ENCODE measurements at regions not wholly inside any gene's neighbourhood (a gene's known extent, or its start where the extent isn't known, plus 50 kb on each side); places are given as distances from the start of the nearest gene placed in this dataset.
"Not testable (repeated sequence)": the region's sequence is repeated elsewhere in the genome, so short reads cannot be mapped to it uniquely, and the experiment has no call there.

DNA sequence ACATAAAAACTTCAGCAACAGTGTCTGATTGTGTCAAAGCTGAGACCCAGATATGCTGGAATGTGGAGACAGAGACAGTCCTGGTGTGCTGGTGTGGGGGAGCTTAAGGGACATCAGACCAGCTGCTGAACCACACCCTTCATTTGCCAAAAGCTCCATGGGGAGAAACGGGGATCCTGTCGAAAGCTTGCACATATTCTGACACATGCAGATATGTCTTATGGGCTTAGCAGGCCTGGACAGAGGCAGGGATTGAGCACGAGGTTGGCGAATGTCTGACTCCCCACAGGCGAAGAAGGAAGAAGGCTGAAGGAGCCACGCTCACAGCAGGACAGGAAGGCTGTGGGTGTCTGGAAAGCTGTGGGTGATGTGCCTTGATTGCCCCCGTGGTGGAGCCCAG lies 72.1 kb upstream of the ACSL1 start:
- no peak overlapping the region for H3K27ac Mint-ChIP-seq
- peaks cover 5% of the 10 kb centered on the region for H3K27me3 Mint-ChIP-seq
- peaks cover 12% of the 10 kb centered on the region for H3K4me1 Mint-ChIP-seq (ENCODE audit: low read depth)
- no peaks in the 10 kb centered on the region for H3K36me3 Mint-ChIP-seq (ENCODE audit: low read depth)
- H3K4me3 Mint-ChIP-seq, result no peak overlapping the region
- H3K9me3 Mint-ChIP-seq, result no peaks in the 10 kb centered on the region

DNA sequence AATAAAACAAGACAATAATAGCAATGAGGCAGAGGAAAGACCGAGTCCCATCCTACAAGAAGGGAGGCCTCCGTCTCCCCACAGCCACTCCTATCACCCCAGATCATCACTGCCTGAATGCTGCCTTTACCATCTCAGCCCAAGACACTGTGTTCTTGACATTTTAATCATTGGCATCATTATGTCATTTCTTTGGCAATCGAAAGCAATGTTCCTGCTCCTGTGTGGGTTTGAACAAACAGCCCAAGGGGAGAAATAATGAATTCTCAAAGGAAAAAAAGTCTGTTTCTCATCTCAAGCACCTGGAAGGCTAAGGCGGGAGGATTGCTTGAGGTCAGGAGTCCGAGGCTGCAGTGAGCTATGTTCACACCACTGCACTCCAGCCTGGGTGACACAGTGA lies 73.0 kb upstream of the ACSL1 start:
- Mint-ChIP-seq H3K27ac (no peak overlapping the region), H3K4me1 (ENCODE audit: low read depth) (peaks cover 12% of the 10 kb centered on the region), H3K36me3 (ENCODE audit: low read depth) (no peaks in the 10 kb centered on the region), H3K9me3 (no peaks in the 10 kb centered on the region), H3K4me3 (no peak overlapping the region), H3K27me3 (peaks cover 4% of the 10 kb centered on the region)

DNA sequence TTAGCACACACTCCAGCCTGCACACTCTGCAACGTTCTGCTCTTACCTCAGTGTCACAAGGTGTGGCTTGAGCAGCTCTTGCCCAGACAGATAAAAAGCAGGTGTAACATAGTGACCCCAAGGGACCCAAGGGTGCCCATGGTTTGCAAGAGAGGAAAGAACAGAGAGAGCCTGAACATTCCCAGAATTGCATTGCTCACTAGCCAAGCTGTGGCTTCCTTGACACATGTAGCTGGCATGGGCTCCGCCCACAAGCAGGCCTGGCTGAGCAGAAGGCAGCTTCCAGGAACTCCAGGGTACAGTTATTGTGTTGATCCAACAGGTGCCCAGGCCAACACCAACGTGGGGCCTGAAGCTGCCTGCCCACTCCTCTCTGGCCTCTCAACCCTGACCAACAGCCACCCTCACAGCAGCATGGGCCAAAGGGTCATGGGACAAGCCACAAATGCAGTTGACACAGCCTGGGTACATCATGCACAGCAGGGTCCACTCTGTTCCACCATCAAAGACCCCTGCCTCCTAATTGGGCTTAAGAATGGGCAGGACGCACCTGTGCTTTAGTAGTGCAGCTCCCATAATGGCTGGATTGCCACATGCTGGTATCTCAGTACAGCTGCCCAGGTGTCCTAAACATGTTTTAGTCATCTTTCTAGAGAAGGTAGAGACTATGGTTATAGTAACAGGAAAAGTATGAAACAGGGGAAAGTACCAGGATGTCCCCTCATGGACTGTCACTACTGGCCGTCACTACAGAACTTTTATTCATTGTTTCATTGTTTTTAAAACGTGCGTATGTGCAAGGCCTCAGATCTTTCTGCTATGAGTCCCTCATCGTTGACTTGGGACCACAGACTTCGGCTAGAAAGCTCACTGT lies 73.7 kb upstream of the ACSL1 start:
- H3K4me1 Mint-ChIP-seq (ENCODE audit: low read depth), result peaks cover 12% of the 10 kb centered on the region
- H3K36me3 Mint-ChIP-seq (ENCODE audit: low read depth), result no peaks in the 10 kb centered on the region
- no peak overlapping the region for H3K4me3 Mint-ChIP-seq
- no peaks in the 10 kb centered on the region for H3K9me3 Mint-ChIP-seq
- no peaks in the 10 kb centered on the region for H3K27me3 Mint-ChIP-seq
- no peak overlapping the region for H3K27ac Mint-ChIP-seq

DNA sequence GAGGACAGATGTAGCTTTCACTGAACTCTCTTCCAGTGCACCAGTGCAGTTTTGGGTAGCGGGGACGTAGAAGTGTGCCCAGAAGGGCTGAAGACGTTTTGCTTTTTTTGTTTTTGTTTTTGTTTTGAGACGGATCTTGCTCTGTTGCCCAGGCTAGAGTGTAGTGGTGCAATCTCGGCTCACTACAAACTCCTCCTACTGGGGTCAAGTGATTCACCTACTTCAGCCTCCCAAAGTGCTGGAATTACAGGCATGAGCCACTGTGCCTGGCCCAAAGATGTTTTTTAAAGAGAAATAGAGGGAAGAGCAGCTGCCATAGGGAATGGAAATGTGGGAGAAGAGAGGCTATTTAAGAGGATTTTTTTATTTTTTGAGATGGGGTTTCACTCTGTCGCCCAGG lies 74.4 kb upstream of the ACSL1 start:
- peaks cover 12% of the 10 kb centered on the region for H3K4me1 Mint-ChIP-seq (ENCODE audit: low read depth)
- H3K27ac Mint-ChIP-seq, result no peak overlapping the region
- H3K4me3 Mint-ChIP-seq, result no peak overlapping the region
- H3K36me3 Mint-ChIP-seq (ENCODE audit: low read depth), result no peaks in the 10 kb centered on the region
- H3K27me3 Mint-ChIP-seq, result no peaks in the 10 kb centered on the region
- H3K9me3 Mint-ChIP-seq, result no peaks in the 10 kb centered on the region

DNA sequence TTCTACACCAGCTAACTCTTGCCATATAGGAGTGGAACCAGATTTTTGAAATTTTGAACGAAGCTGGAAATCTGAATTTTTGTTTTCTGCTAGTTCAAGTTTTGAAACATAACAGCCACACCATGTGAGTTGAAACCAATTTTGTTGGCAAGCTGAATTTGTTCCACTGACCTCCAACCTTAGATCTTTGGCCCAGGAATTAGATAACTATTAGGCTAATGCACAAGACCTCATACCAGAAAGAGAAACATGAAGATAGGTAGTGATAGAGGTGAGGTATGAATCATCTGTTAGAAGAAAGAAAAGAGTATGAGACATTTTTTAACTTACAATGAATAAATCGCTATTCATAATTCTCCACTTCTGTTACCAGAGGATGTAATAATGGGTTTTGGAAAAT lies 76.8 kb upstream of the ACSL1 start:
- Mint-ChIP-seq H3K4me1 (ENCODE audit: low read depth) (peaks cover under 1% of the 10 kb centered on the region), H3K4me3 (no peak overlapping the region), H3K36me3 (ENCODE audit: low read depth) (no peaks in the 10 kb centered on the region), H3K27me3 (no peaks in the 10 kb centered on the region), H3K9me3 (no peaks in the 10 kb centered on the region), H3K27ac (no peak overlapping the region)

DNA sequence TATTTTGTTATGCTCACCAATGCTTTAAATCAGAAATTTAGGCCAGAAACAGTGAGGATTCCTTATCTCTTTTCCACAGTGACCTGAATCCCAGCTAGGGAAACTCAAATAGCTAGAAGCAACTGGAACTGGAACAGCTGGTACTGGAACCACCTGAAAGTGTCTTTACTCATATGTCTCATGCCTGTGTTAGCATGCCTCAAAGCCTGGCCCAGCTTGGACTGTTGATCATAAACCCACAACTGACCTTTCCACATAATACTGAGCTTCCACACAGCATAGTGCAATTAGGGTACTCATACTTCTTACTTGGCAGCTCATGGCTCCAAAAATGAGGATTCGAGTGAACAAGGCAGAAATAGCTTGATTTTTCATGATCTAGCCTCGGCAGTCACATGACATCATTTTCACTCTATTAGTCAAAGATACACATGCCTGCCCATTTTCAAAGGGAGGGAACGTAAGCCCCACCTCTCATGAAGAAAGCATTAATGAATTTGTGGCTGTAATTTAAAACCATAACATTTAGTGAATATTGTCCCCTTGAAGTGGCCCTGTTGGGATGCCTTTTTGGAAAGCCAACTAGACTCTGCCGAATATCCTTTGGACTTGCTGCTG lies 80.8 kb upstream of the ACSL1 start:
- no peaks in the 10 kb centered on the region for H3K4me1 Mint-ChIP-seq (ENCODE audit: low read depth)

DNA sequence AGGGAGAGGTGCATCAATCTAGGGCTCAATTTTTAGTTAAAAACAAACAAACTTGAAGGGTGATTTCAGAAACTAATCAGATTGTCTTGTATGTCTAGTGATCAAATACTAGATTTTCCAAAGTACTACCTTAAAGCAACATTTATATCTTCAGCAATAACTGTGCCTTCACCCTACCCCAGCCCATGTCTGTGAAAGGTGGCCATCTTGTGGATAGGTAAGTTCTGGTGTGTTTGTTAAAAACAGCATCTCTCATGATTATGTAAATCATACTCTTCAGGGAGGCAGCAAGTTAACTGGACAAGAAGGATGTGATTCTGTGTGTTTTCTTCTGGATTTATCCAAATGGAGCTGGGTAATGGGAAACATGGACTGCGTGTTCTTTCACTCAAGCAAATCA lies 81.4 kb upstream of the ACSL1 start:
- Mint-ChIP-seq H3K4me1 (ENCODE audit: low read depth) (no peaks in the 10 kb centered on the region), H3K27me3 (no peaks in the 10 kb centered on the region), H3K4me3 (no peak overlapping the region), H3K9me3 (peaks cover 3% of the 10 kb centered on the region), H3K36me3 (ENCODE audit: low read depth) (peaks cover 2% of the 10 kb centered on the region), H3K27ac (no peak overlapping the region)

More for the DNA sequence above, 80.8 kb upstream of the ACSL1 start:
- H3K9me3 Mint-ChIP-seq, result no peaks in the 10 kb centered on the region
- no peaks in the 10 kb centered on the region for H3K36me3 Mint-ChIP-seq (ENCODE audit: low read depth)
- H3K27me3 Mint-ChIP-seq, result no peaks in the 10 kb centered on the region
- H3K27ac Mint-ChIP-seq, result no peak overlapping the region
- no peak overlapping the region for H3K4me3 Mint-ChIP-seq

DNA sequence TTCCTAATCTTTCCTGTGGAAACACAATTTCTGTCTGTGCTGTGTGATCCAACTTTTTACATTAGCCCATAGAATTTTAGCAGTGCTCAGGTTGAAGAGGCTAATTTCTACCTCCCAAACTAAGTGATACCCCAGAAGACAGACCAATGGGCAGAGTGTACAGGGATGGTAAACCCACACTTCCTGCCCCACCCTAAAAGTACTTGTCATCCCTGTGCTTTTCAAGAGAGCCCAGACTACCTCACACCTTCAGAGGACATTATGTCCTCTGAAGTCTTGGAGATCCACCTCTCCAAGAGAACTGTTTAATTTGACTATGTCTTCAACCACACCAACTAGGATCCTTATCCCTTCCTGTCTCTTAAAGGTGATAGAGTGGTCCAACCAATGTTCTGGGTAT lies 82.0 kb upstream of the ACSL1 start:
- Mint-ChIP-seq H3K4me1 (ENCODE audit: low read depth) (no peaks in the 10 kb centered on the region), H3K27ac (no peak overlapping the region), H3K27me3 (no peaks in the 10 kb centered on the region), H3K36me3 (ENCODE audit: low read depth) (peaks cover 5% of the 10 kb centered on the region), H3K4me3 (no peak overlapping the region), H3K9me3 (peaks cover 8% of the 10 kb centered on the region)

DNA sequence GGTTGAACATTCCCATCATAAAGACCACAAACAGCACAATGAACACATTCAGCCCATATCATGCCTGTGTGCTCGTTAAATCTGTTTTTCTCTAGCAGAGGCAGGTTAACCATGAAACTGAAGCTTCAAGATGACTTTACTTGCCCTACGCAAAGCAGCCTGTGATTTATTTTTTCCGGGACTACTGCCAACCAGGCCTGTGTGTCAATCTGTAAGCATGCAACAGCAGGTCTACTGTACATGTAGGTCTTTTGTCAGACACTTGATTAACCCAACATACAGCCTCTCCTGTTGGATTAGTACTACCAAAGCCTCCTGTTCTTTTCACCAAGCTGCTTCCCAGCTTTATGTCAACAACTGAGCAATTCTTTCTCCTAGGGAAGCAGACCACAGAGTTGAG lies 85.5 kb upstream of the ACSL1 start:
- Mint-ChIP-seq H3K27ac (no peak overlapping the region), H3K4me1 (ENCODE audit: low read depth) (no peaks in the 10 kb centered on the region), H3K4me3 (no peak overlapping the region), H3K9me3 (peaks cover 8% of the 10 kb centered on the region), H3K27me3 (peaks cover 10% of the 10 kb centered on the region), H3K36me3 (ENCODE audit: low read depth) (peaks cover 5% of the 10 kb centered on the region)

DNA sequence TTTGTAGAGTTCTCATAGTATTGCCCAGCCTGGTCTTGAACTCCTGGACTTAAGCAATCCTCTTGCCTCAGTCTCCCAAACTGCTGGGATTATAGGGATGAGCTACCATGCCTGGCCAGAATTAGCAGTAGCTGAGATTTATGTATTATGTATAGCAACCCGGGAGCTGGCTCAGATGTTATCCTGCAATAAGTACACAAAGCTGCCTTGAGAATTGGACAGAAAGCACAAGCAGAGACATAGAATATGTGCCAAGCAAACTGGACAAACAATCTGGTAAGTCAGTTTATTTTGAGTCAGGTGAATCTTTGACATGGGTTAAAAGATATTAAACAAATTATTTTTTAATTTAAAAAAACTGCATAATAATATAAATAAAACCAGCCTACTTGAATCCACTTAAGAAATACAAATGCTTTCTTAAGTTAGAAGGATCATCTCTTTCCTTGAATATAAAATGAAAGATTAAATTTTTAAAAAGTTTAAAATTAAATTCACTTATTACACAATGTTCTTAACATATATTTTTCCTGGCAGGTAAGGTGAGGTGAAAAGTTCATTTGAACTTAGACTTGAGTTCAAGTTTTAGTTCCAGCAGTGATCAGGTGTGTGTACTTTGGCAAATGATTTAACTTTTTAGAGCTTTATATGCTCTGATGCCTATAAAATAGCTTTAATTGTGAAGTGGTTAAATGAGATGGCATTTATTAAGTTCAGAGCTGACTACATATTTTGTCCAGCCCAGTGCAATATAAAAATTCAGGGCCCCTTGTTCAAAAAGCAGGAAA lies 87.8 kb upstream of the ACSL1 start:
- Mint-ChIP-seq H3K27ac (no peak overlapping the region), H3K9me3 (peaks cover 8% of the 10 kb centered on the region), H3K36me3 (ENCODE audit: low read depth) (peaks cover 5% of the 10 kb centered on the region), H3K4me1 (ENCODE audit: low read depth) (no peaks in the 10 kb centered on the region), H3K27me3 (peaks cover 15% of the 10 kb centered on the region), H3K4me3 (no peak overlapping the region)

DNA sequence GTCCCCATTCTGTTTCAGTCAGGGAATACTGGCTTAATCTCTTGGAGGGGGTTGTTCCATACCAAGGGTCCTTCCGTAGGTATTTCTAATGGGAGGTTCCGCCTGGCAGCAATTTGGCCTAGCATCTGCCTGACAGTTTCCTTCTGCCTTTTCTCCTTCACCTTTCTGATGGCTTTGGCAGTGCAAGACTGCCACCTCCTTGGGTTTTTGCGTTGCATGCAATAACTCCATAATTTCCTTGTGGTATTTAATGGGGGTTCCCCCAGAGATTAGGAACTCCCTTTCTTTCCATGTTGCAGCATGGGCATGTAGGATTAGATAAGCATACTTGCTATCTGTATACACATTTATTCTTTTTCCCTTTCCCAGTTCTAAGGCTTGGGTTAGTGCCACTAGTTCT lies 93.0 kb upstream of the ACSL1 start:
- H3K36me3 Mint-ChIP-seq (ENCODE audit: low read depth); H3K4me1 Mint-ChIP-seq (ENCODE audit: low read depth); H3K4me3 Mint-ChIP-seq; H3K27ac Mint-ChIP-seq; H3K9me3 Mint-ChIP-seq: not testable (repeated sequence)
- peaks cover 15% of the 10 kb centered on the region for H3K27me3 Mint-ChIP-seq

DNA sequence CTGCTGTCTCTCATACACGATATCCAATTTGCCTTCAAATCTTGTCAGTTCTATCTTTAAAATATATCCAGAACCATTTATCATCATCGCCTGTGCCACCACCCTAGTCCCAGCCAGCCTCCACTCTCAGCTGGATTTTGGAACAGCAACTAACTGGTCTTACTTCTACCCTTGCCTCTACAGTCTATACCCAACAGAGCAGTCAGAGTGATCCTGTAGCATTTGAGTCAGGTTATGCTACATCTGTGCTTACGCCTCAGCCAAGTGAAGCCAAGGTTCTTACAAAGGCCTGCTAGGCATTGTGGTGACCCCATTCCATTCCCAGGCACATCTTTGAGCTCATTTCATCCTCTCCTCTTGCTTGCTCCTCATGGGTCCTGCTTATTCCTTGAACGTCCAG lies 95.7 kb upstream of the ACSL1 start:
- no peaks in the 10 kb centered on the region for H3K4me1 Mint-ChIP-seq (ENCODE audit: low read depth)
- peaks cover 5% of the 10 kb centered on the region for H3K27me3 Mint-ChIP-seq
- H3K27ac Mint-ChIP-seq, result no peak overlapping the region
- no peaks in the 10 kb centered on the region for H3K9me3 Mint-ChIP-seq
- no peak overlapping the region for H3K4me3 Mint-ChIP-seq
- no peaks in the 10 kb centered on the region for H3K36me3 Mint-ChIP-seq (ENCODE audit: low read depth)

DNA sequence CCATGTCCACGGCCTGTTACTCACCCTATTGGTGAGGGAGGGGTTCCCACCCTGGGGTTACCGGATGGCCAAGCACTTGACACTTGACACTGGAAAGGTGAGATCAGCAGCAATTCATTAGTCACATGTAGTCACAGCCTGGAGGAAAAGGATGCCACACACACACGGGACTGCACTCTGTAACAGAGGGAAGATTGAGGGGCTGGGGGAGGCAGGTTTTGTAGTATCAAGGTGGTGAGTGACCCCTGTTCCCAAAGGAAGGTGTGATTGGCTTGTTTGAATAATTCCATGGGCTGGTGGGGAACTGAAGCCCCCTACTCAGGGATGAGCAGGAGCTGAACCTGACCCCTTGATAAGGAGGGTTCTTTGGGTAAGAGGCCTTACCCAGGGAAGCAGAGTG lies 96.0 kb upstream of the HELT start:
- no peak overlapping the region for H3K27ac Mint-ChIP-seq
- H3K27me3 Mint-ChIP-seq, result no peaks in the 10 kb centered on the region
- no peaks in the 10 kb centered on the region for H3K36me3 Mint-ChIP-seq (ENCODE audit: low read depth)
- no peaks in the 10 kb centered on the region for H3K4me1 Mint-ChIP-seq (ENCODE audit: low read depth)
- H3K4me3 Mint-ChIP-seq, result no peak overlapping the region
- H3K9me3 Mint-ChIP-seq, result peaks cover 5% of the 10 kb centered on the region

DNA sequence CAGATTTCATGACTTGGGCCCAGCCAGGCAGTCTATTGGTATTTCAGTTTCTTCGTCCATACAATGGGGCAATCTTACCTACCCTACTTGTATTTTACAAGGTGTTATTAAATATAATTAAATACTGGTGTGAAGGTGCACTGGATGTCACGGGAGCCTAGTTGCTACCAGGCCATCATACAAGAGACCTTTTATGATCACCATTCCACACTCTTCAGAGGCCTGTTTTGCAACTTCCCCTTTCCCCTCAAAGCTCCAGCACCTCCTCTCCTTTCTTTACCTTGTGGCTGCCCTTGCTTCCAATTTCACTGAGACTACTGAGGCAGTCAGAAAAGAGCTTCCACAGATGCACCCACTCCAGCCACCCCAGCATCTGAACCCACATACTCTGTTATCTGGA lies 93.8 kb upstream of the HELT start:
- Mint-ChIP-seq H3K4me1 (ENCODE audit: low read depth) (no peaks in the 10 kb centered on the region), H3K4me3 (no peak overlapping the region), H3K9me3 (peaks cover 15% of the 10 kb centered on the region), H3K27me3 (no peaks in the 10 kb centered on the region), H3K36me3 (ENCODE audit: low read depth) (no peaks in the 10 kb centered on the region), H3K27ac (no peak overlapping the region)

DNA sequence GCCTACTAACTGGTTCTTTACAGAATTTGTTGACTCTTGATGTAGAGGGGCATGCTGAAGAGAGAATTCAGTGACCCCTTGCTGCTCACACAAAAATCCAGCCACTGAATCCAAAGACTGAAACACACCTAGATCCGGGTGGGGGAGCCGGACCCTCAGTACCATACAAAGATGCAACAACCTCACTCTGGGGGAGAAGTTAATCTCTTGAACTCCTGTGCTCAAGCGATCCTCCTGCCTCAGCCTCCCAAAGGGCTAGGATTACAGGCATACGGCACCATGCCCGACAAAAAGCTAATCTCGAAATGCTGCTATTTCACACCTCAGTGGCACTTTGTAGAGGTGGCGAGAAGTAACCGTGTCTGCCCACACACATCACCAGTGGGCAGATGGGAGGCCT lies 88.8 kb upstream of the HELT start:
- peaks cover 15% of the 10 kb centered on the region for H3K9me3 Mint-ChIP-seq
- H3K4me1 Mint-ChIP-seq (ENCODE audit: low read depth), result no peaks in the 10 kb centered on the region
- no peaks in the 10 kb centered on the region for H3K36me3 Mint-ChIP-seq (ENCODE audit: low read depth)
- no peak overlapping the region for H3K4me3 Mint-ChIP-seq
- H3K27me3 Mint-ChIP-seq, result peaks cover 1% of the 10 kb centered on the region
- H3K27ac Mint-ChIP-seq, result no peak overlapping the region

All from stimulated activated naive CD8-positive, alpha-beta T cell treated with anti-CD3 and anti-CD28 coated beads, Interleukin-15, Interleukin-2, amounts not matched to agents 100 ng/mL and 50 ng/mL, for 24 hours (primary cell).